ENCODE measurements at regions not wholly inside any gene's neighbourhood (a gene's known extent, or its start where the extent isn't known, plus 50 kb on each side); places are given as distances from the start of the nearest gene placed in this dataset.

GRCh38 chr13:48156466-48156865, 61.6 kb upstream of the MED4 start:
- TF ChIP-seq EP300 (IDR thresholded peaks at IDR 0.05) (no peak), POLR2A (IDR thresholded peaks at IDR 0.05) (no peak), CTCF (IDR thresholded peaks at IDR 0.05) (no peak)
- 81% methylated on average over 6 of the region's 6 CpGs for WGBS, 2 donors
- H3K4me3 ChIP-seq: no peak overlapping the region
- peak overlapping the region in 3 of 4 donors; percentile 15 to 48 (median 19) for H3K27ac ChIP-seq
- no peaks in the 10 kb centered on the region for H3K27me3 ChIP-seq
- no peaks in the 10 kb centered on the region for H3K9me3 ChIP-seq
- H3K36me3 ChIP-seq: no peaks in the 10 kb centered on the region
- peaks cover 0 to 14% (median 5%) of the 10 kb centered on the region in 4 donors for H3K4me1 ChIP-seq
- DNase-seq (ENCODE audit: low spot score in 2 of 2): no peak

GRCh38 chr13:48155848-48156247, 60.9 kb upstream of the MED4 start:
- Histone ChIP-seq H3K9me3 (no peaks in the 10 kb centered on the region), H3K36me3 (no peaks in the 10 kb centered on the region), H3K27me3 (no peaks in the 10 kb centered on the region), H3K4me1 (peaks cover 0 to 8% (median 3%) of the 10 kb centered on the region in 4 donors), H3K27ac (peak overlapping the region in 2 of 4 donors; percentile 32 to 70), H3K4me3 (no peak overlapping the region)
- TF ChIP-seq POLR2A (IDR thresholded peaks at IDR 0.05) (no peak), CTCF (IDR thresholded peaks at IDR 0.05) (no peak), EP300 (IDR thresholded peaks at IDR 0.05) (peak in 1 of 2 donors; percentile 35)
- 54 to 63% methylated on average over 2 of the region's 2 CpGs for WGBS, 2 donors
- no peak for DNase-seq (ENCODE audit: low spot score in 2 of 2)

- WGBS, 2 donors: 91 to 92% methylated on average over 6 of the region's 6 CpGs
- no peak for DNase-seq (ENCODE audit: low spot score in 2 of 2)
- H3K27me3 ChIP-seq: no peaks in the 10 kb centered on the region
- H3K4me3 ChIP-seq: no peak overlapping the region
- peak overlapping the region in 1 of 4 donors; percentile 54 for H3K27ac ChIP-seq
- no peaks in the 10 kb centered on the region for H3K9me3 ChIP-seq
- TF ChIP-seq CTCF (IDR thresholded peaks at IDR 0.05) (no peak), POLR2A (IDR thresholded peaks at IDR 0.05) (no peak)
- peaks cover 0 to 3% (median under 1%) of the 10 kb centered on the region in 4 donors for H3K4me1 ChIP-seq
- no peaks in the 10 kb centered on the region for H3K36me3 ChIP-seq
Observed at GRCh38 chr13:48154671-48155070, 59.8 kb upstream of the MED4 start.

- no peak overlapping the region for H3K27ac ChIP-seq
- no peaks in the 10 kb centered on the region for H3K36me3 ChIP-seq
- no peak for DNase-seq (ENCODE audit: low spot score in 2 of 2)
Observed at GRCh38 chr13:48153186-48153585, 58.3 kb upstream of the MED4 start.

More at GRCh38 chr13:48153186-48153585, 58.3 kb upstream of the MED4 start:
- H3K9me3 ChIP-seq: no peaks in the 10 kb centered on the region
- no peak overlapping the region for H3K4me3 ChIP-seq
- 82 to 88% methylated on average over 3 of the region's 3 CpGs for WGBS, 2 donors
- H3K27me3 ChIP-seq: no peaks in the 10 kb centered on the region
- TF ChIP-seq EP300 (IDR thresholded peaks at IDR 0.05) (no peak), CTCF (IDR thresholded peaks at IDR 0.05) (no peak), POLR2A (IDR thresholded peaks at IDR 0.05) (no peak)
- no peaks in the 10 kb centered on the region for H3K4me1 ChIP-seq
